ENCODE measurements at regions not wholly inside any gene's neighbourhood (a gene's known extent, or its start where the extent isn't known, plus 50 kb on each side); places are given as distances from the start of the nearest gene placed in this dataset.

DNA sequence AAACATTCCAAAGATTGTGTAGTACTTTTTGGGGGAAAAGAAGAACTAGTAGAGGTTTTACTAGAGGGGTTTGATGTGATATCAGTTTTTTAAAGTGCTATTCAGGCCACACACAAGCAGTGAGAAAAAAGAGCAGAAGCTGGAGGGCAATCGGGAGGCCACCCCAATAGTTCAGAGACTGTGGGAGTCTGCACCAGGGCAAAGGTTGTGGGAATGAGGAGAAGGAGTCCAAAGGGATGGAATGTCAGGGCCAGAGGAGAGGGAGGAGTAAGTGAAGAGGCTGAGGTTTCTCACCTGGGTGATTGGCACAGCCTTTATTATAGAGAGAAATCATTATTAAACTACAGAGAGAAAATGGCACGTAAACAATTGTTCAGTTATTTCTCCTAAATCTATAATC, 134.9 kb upstream of the RAD23B start:
- Histone ChIP-seq H3K4me1 (replicated peaks in 1 of 4; ENCODE audit: control insufficient read depth in 3 of 4, insufficient read depth in 4 of 4, low read length in 3 of 4) (no peaks in the 10 kb centered on the region), H3K79me2 (ENCODE audit: control insufficient read depth in 1 of 2, insufficient read depth in 2 of 2, low read length in 2 of 2) (no peaks in the 10 kb centered on the region), H3K14ac (ENCODE audit: insufficient read length) (no peak overlapping the region), H3K9ac (replicated peaks in 1 of 4; ENCODE audit: extremely low read depth in 1 of 4, low read depth in 3 of 4, low read length in 3 of 4) (no peak overlapping the region), H4K5ac (ENCODE audit: insufficient read length, low read depth, low read length) (no peak overlapping the region), H3K27ac (ENCODE audit: low read depth, low read length) (no peak overlapping the region), H2AFZ (ENCODE audit: low read length) (no peak overlapping the region), H3K4me2 (ENCODE audit: insufficient read depth in 1 of 2, low read depth in 2 of 2, low read length in 2 of 2) (no peak overlapping the region), H3K23ac (ENCODE audit: insufficient read length) (no peak overlapping the region), H3K27me3 (replicated peaks in 1 of 4; ENCODE audit: control insufficient read depth in 3 of 4, extremely low read depth in 1 of 4, insufficient read depth in 3 of 4, low read length in 3 of 4) (peaks cover 0 to 2% (median 0%) of the 10 kb centered on the region in 4 experiments; a peak in 1 of 7 replicates), H3K79me1 (ENCODE audit: low read depth, low read length) (no peaks in the 10 kb centered on the region), H2BK120ac (replicated peaks; ENCODE audit: low read depth, low read length) (no peak overlapping the region), H4K91ac (replicated peaks; ENCODE audit: insufficient read length, low read length) (no peak overlapping the region), H3K23me2 (ENCODE audit: low read depth, low read length) (no peaks in the 10 kb centered on the region), H2AK5ac (ENCODE audit: low read depth, low read length) (no peak overlapping the region), H2BK5ac (ENCODE audit: low read depth, low read length) (no peak overlapping the region), H4K8ac (ENCODE audit: extremely low read depth, insufficient read depth, low read length) (no peak overlapping the region), H4K20me1 (replicated peaks in 1 of 2; ENCODE audit: control insufficient read depth in 1 of 2, insufficient read depth in 2 of 2, low read length in 2 of 2) (no peaks in the 10 kb centered on the region), H2BK15ac (ENCODE audit: low read length) (no peak overlapping the region), H3K18ac (ENCODE audit: extremely low read depth, low read length) (no peak overlapping the region), H3K4me3 (ENCODE audit: extremely low read depth in 1 of 4, insufficient read depth in 2 of 4, low read depth in 3 of 4, low read length in 4 of 4) (no peak overlapping the region), H3K56ac (replicated peaks; ENCODE audit: insufficient read length, low read depth, low read length) (no peak overlapping the region), H3K36me3 (ENCODE audit: control insufficient read depth in 2 of 4, insufficient read depth in 4 of 4, low read length in 3 of 4) (no peaks in the 10 kb centered on the region), H3K4ac (replicated peaks; ENCODE audit: insufficient read length, low read depth, low read length) (no peak overlapping the region), H2BK12ac (ENCODE audit: low read depth, low read length) (no peak overlapping the region), H2BK20ac (ENCODE audit: low read length) (no peak overlapping the region), H3K9me3 (ENCODE audit: insufficient read depth in 2 of 2, low read depth in 1 of 2, low read length in 1 of 2) (no peaks in the 10 kb centered on the region; a peak in 1 of 4 replicates)
- WGBS, 2 experiments (ENCODE audit: extremely low coverage in 1 of 2, insufficient coverage in 1 of 2, insufficient read length in 1 of 2, insufficient replicate concordance in 2 of 2, low coverage in 1 of 2, low lambda C conversion rate in 2 of 2, missing lambda C conversion rate in 1 of 2): 93% methylated on average over 2 of the region's 2 CpGs; no CpG with 5 or more reads in 1 of the 2 experiments
- no peak for TF ChIP-seq JUN (IDR thresholded peaks at IDR 0.05; ENCODE audit: low read depth, low read length)
- TF ChIP-seq KDM1A (IDR thresholded peaks at IDR 0.05; ENCODE audit: borderline replicate concordance, low read length): no peak
- TF ChIP-seq CBX5 (IDR thresholded peaks at IDR 0.05; ENCODE audit: low read depth, low read length): no peak
- TF ChIP-seq, protein P1, sequence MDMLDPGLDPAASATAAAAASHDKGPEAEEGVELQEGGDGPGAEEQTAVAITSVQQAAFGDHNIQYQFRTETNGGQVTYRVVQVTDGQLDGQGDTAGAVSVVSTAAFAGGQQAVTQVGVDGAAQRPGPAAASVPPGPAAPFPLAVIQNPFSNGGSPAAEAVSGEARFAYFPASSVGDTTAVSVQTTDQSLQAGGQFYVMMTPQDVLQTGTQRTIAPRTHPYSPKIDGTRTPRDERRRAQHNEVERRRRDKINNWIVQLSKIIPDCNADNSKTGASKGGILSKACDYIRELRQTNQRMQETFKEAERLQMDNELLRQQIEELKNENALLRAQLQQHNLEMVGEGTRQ (IDR thresholded peaks at IDR 0.05; ENCODE audit: low read length): no peak
- no peak for TF ChIP-seq SIRT6 (IDR thresholded peaks at IDR 0.05; ENCODE audit: low read length)
- TF ChIP-seq SRF (IDR thresholded peaks at IDR 0.05; ENCODE audit: low read depth, low read length): no peak
- no peak for TF ChIP-seq GABPA (IDR thresholded peaks at IDR 0.05; ENCODE audit: borderline replicate concordance, insufficient read depth, low read length)
- TF ChIP-seq BCL11A (IDR thresholded peaks at IDR 0.05; ENCODE audit: low read depth in 2 of 2, low read length in 2 of 2): no peak
- no peak for TF ChIP-seq POLR2A (IDR thresholded peaks at IDR 0.05; ENCODE audit: control extremely low read depth in 1 of 2, low read depth in 2 of 2, low read length in 2 of 2)
- no peak for TF ChIP-seq PHF8 (conservative IDR thresholded peaks at IDR 0.05; ENCODE audit: low read depth, low read length)
- no peak for TF ChIP-seq RNF2 (IDR thresholded peaks at IDR 0.05; ENCODE audit: borderline replicate concordance, low read depth, low read length, missing control alignments, poor library complexity, severe bottlenecking)
- no peak for TF ChIP-seq BRCA1 (IDR thresholded peaks at IDR 0.05; ENCODE audit: low read depth, low read length)
- ChIA-PET POLR2A (ENCODE audit: partially characterized antibody) (no interaction called here), CTCF (ENCODE audit: partially characterized antibody) (interaction anchor here (1.6 to 8.9 kb wide), 4 partner anchors 8 to 193 kb away, joined by 6 to 93 read pairs (median 16); no protein-coding TSS in a partner anchor)
- FAIRE-seq: no peak
- no peak for DNase-seq (ENCODE audit: low read depth in 1 of 2, low spot score in 2 of 2)
